ENCODE measurements at regions not wholly inside any gene's neighbourhood (a gene's known extent, or its start where the extent isn't known, plus 50 kb on each side); places are given as distances from the start of the nearest gene placed in this dataset.

- Mint-ChIP-seq H3K4me1 (no peaks in the 10 kb centered on the region), H3K27me3 (peaks cover 7% of the 10 kb centered on the region), H3K36me3 (no peaks in the 10 kb centered on the region), H3K27ac (no peak overlapping the region), H3K9me3 (no peaks in the 10 kb centered on the region), H3K4me3 (no peak overlapping the region)
Observed at GRCh38 chr2:118689874-118690273, 157.6 kb downstream of the EN1 start.

DNA sequence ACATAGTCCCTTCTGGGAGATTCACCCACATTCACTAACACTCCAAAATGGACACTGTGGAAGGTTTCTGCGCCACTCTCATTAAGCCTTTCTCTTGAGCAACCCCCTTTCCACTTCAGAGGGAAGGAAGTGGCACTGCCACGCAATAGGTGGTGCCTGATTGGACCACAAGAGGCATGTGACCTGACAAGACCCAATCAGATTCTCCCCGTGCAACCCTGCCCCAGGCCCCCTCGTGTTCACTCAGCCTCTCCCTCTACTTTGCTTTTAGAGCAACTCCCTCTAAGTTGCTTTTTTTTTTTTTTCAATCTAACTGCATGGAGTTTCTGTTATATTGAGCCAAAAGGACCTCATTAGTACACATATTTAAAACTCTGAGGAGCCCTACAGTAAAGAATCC lies 158.0 kb downstream of the EN1 start:
- H3K27ac Mint-ChIP-seq: no peak overlapping the region
- H3K4me3 Mint-ChIP-seq: no peak overlapping the region
- H3K4me1 Mint-ChIP-seq: no peaks in the 10 kb centered on the region
- peaks cover 7% of the 10 kb centered on the region for H3K27me3 Mint-ChIP-seq
- H3K9me3 Mint-ChIP-seq: no peaks in the 10 kb centered on the region
- H3K36me3 Mint-ChIP-seq: no peaks in the 10 kb centered on the region

GRCh38 chr2:118689033-118689432 lies 158.4 kb downstream of the EN1 start:
- peaks cover 7% of the 10 kb centered on the region for H3K27me3 Mint-ChIP-seq

DNA sequence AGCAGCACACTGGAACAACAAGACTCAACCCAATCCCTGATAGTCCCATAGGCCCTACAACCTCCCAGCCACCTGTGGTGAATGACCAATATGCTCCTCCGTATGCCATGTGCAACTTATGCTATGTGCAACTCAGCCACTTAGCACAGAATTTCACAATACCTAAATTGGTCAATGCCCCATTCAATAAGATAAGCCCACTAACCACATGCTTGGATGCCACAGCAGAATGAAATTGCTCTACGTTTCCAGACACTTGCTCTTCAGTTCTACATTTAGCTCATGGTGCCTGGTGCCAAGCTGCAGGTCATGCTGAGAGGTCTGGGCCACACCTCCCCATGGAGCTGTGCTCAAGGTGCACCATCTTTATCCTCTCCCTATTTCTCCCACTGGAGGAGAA lies 159.8 kb downstream of the EN1 start:
- no peaks in the 10 kb centered on the region for H3K4me1 Mint-ChIP-seq
- no peaks in the 10 kb centered on the region for H3K36me3 Mint-ChIP-seq
- no peaks in the 10 kb centered on the region for H3K9me3 Mint-ChIP-seq
- H3K27ac Mint-ChIP-seq: no peak overlapping the region
- no peak overlapping the region for H3K4me3 Mint-ChIP-seq
- peaks cover 5% of the 10 kb centered on the region for H3K27me3 Mint-ChIP-seq

More at GRCh38 chr2:118689033-118689432, 158.4 kb downstream of the EN1 start:
- H3K4me1 Mint-ChIP-seq: no peaks in the 10 kb centered on the region
- no peak overlapping the region for H3K4me3 Mint-ChIP-seq
- H3K36me3 Mint-ChIP-seq: no peaks in the 10 kb centered on the region
- no peak overlapping the region for H3K27ac Mint-ChIP-seq
- H3K9me3 Mint-ChIP-seq: no peaks in the 10 kb centered on the region

DNA sequence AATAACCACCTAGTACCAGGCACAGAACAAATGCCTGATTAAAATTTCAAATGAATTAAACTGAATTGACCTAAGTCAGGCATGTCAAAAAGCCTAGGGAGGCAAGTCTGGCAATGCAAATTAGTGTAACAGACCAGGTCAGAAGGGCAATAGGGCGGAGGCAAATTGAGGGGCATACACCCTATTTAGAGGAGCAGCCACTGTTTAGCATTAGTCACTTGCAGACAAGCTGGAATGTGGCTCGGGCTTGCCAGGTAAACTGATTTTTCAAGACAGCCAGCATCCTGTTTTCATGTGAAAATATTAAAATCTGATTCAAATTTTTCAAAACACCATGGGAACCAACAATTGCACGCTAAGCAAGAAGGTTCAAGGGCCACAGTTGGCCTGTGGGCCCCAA lies 160.3 kb downstream of the EN1 start:
- H3K27ac Mint-ChIP-seq: no peak overlapping the region
- no peaks in the 10 kb centered on the region for H3K9me3 Mint-ChIP-seq
- peaks cover 4% of the 10 kb centered on the region for H3K27me3 Mint-ChIP-seq
- no peak overlapping the region for H3K4me3 Mint-ChIP-seq
- no peaks in the 10 kb centered on the region for H3K36me3 Mint-ChIP-seq
- H3K4me1 Mint-ChIP-seq: no peaks in the 10 kb centered on the region

DNA sequence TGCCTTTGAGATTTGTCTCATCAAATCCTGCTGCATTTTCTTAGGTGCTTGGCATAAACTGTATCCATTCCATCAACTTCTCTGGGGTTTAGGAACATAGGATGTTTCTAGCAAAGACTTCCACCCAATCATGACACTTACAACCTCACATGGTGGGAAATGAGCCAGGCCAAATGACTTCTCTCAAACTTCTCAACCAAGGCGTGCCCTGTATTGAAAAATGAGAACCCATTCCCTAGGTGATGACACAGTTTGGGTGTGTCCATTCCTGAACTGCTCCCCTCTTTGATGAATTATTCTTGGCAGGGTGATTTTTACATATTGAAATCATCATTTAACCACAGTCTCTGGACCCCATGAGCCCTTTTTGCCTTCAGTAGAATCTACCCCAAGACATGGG lies 161.1 kb downstream of the EN1 start:
- H3K27me3 Mint-ChIP-seq: no peaks in the 10 kb centered on the region
- H3K9me3 Mint-ChIP-seq: no peaks in the 10 kb centered on the region
- no peak overlapping the region for H3K27ac Mint-ChIP-seq
- no peak overlapping the region for H3K4me3 Mint-ChIP-seq
- H3K36me3 Mint-ChIP-seq: no peaks in the 10 kb centered on the region
- no peaks in the 10 kb centered on the region for H3K4me1 Mint-ChIP-seq

GRCh38 chr2:118683460-118683859 lies 164.0 kb downstream of the EN1 start:
- Mint-ChIP-seq H3K27me3 (no peaks in the 10 kb centered on the region), H3K9me3 (no peaks in the 10 kb centered on the region), H3K27ac (no peak overlapping the region), H3K4me1 (no peaks in the 10 kb centered on the region), H3K4me3 (no peak overlapping the region), H3K36me3 (no peaks in the 10 kb centered on the region)

- Mint-ChIP-seq H3K27ac (no peak overlapping the region), H3K4me1 (no peaks in the 10 kb centered on the region), H3K27me3 (no peaks in the 10 kb centered on the region), H3K4me3 (no peak overlapping the region), H3K9me3 (no peaks in the 10 kb centered on the region), H3K36me3 (no peaks in the 10 kb centered on the region)
Observed at GRCh38 chr2:118678985-118679384, 168.5 kb downstream of the EN1 start.

GRCh38 chr2:118677546-118677945 lies 169.9 kb downstream of the EN1 start:
- H3K9me3 Mint-ChIP-seq: no peaks in the 10 kb centered on the region
- no peaks in the 10 kb centered on the region for H3K27me3 Mint-ChIP-seq
- H3K27ac Mint-ChIP-seq: no peak overlapping the region
- no peak overlapping the region for H3K4me3 Mint-ChIP-seq
- no peaks in the 10 kb centered on the region for H3K4me1 Mint-ChIP-seq
- no peaks in the 10 kb centered on the region for H3K36me3 Mint-ChIP-seq

- H3K9me3 Mint-ChIP-seq: no peaks in the 10 kb centered on the region
- H3K36me3 Mint-ChIP-seq: no peaks in the 10 kb centered on the region
- no peak overlapping the region for H3K4me3 Mint-ChIP-seq
- peaks cover 1% of the 10 kb centered on the region for H3K27me3 Mint-ChIP-seq
- no peak overlapping the region for H3K27ac Mint-ChIP-seq
- H3K4me1 Mint-ChIP-seq: no peaks in the 10 kb centered on the region
Observed at GRCh38 chr2:118675531-118675930, 171.9 kb downstream of the EN1 start.

GRCh38 chr2:118672571-118673158 lies 174.8 kb downstream of the EN1 start:
- H3K4me3 Mint-ChIP-seq: no peak overlapping the region
- H3K36me3 Mint-ChIP-seq: no peaks in the 10 kb centered on the region
- no peaks in the 10 kb centered on the region for H3K4me1 Mint-ChIP-seq
- no peaks in the 10 kb centered on the region for H3K9me3 Mint-ChIP-seq
- peaks cover 3% of the 10 kb centered on the region for H3K27me3 Mint-ChIP-seq
- no peak overlapping the region for H3K27ac Mint-ChIP-seq

- no peaks in the 10 kb centered on the region for H3K4me1 Mint-ChIP-seq
- peaks cover 3% of the 10 kb centered on the region for H3K27me3 Mint-ChIP-seq
- no peaks in the 10 kb centered on the region for H3K36me3 Mint-ChIP-seq
- no peak overlapping the region for H3K4me3 Mint-ChIP-seq
- H3K27ac Mint-ChIP-seq: no peak overlapping the region
- no peaks in the 10 kb centered on the region for H3K9me3 Mint-ChIP-seq
Observed at GRCh38 chr2:118671701-118672454, 175.6 kb downstream of the EN1 start.

- Mint-ChIP-seq H3K27ac (no peak overlapping the region), H3K4me3 (no peak overlapping the region), H3K4me1 (no peaks in the 10 kb centered on the region), H3K9me3 (no peaks in the 10 kb centered on the region), H3K27me3 (peaks cover 3% of the 10 kb centered on the region), H3K36me3 (no peaks in the 10 kb centered on the region)
Observed at GRCh38 chr2:118670838-118671237, 176.6 kb downstream of the EN1 start.

DNA sequence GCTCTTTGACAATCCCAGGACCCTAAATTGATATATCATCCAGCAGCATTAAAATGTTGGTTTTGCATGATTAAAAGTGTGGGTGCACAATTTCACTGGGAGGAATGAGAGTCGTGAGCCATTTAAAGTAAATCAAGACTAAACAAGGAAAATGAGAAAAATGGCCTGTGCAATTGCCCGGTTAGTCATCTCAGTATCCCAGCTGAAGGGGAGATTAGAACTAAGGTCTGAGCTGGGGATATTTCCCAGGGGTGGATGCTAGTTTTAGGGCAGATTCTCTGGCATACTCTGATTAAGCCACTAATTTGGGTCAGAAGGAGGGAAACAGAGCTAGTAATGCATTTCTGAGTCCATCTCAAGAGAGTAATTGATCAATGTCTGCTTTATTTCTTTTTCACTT lies 177.2 kb downstream of the EN1 start:
- Mint-ChIP-seq H3K27me3 (peaks cover 3% of the 10 kb centered on the region), H3K9me3 (no peaks in the 10 kb centered on the region), H3K27ac (no peak overlapping the region), H3K4me1 (no peaks in the 10 kb centered on the region), H3K4me3 (no peak overlapping the region), H3K36me3 (no peaks in the 10 kb centered on the region)

GRCh38 chr2:118669654-118670053 lies 177.8 kb downstream of the EN1 start:
- no peaks in the 10 kb centered on the region for H3K9me3 Mint-ChIP-seq
- no peaks in the 10 kb centered on the region for H3K36me3 Mint-ChIP-seq
- H3K4me1 Mint-ChIP-seq: no peaks in the 10 kb centered on the region
- H3K27ac Mint-ChIP-seq: no peak overlapping the region
- no peak overlapping the region for H3K4me3 Mint-ChIP-seq
- H3K27me3 Mint-ChIP-seq: peaks cover 3% of the 10 kb centered on the region

DNA sequence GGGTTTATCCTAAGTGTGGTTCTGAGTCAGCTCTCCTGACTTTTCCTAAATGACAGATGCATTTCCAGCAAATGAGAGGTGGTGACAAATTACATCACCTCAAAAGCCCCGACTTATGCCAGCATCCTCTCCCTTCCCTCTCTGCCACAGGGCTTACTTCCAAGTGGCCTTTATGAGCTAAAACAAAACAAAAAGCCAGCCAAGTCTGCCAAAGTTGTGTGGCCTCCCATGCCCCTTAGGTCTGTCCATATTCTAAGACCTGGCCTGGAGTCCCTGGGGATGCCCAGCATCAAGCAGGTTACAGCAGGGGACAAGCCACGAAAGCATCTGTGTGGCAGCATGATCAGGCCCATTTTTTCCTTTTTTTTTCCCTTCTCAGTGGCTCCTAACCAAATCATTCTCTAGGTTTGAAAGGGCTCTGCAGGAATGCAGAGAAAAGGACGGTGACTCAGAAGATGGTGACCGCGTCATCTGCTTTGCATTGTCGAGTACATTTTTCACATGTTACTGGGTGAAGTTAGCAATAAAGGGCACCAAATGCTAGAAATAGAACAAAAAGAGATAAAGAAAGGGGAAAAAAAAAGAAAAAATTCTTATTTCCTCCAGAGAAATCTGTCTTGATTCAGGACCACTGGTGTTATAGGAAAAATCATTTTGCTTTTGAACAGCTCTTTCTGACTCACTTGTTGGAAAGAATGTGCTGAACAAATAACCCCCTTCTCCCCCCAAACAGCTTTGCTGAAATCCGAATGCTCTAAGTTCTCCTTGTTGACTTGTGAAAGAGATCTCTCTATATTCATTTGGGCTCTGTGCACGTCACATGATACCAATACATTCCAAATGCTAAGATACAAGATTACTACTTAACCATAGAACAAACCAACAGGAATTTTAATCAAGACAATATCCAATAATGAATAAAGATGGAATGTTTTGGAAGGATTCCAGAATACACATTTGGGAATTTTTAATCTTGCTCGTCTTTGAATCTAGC lies 178.7 kb downstream of the EN1 start:
- Mint-ChIP-seq H3K4me1 (no peaks in the 10 kb centered on the region), H3K27me3 (peaks cover 3% of the 10 kb centered on the region), H3K36me3 (no peaks in the 10 kb centered on the region), H3K9me3 (no peaks in the 10 kb centered on the region), H3K4me3 (no peak overlapping the region), H3K27ac (no peak overlapping the region)

All from activated naive CD4-positive, alpha-beta T cell treated with anti-CD3 and anti-CD28 coated beads, Interleukin-2, amount 50 U/mL, for 24 hours (primary cell).